ENCODE measurements at regions not wholly inside any gene's neighbourhood (a gene's known extent, or its start where the extent isn't known, plus 50 kb on each side); places are given as distances from the start of the nearest gene placed in this dataset.

- no peaks in the 10 kb centered on the region for H3K4me1 ChIP-seq
- no peaks in the 10 kb centered on the region for H3K36me3 ChIP-seq
- peaks cover 0 to 4% (median 0%) of the 10 kb centered on the region in 4 donors for H3K9me3 ChIP-seq
- no peak for DNase-seq
- TF ChIP-seq CTCF (IDR thresholded peaks at IDR 0.05) (no peak), POLR2A (IDR thresholded peaks at IDR 0.05) (no peak)
- H3K4me3 ChIP-seq = no peak overlapping the region
- H3K27me3 ChIP-seq = no peaks in the 10 kb centered on the region
- H3K27ac ChIP-seq = no peak overlapping the region
Measured at GRCh38 chr5:18357486-18357885, 723.2 kb downstream of the TAF11L14 start.

GRCh38 chr5:18366234-18366633, 732.0 kb downstream of the TAF11L14 start:
- Histone ChIP-seq H3K4me1 (no peaks in the 10 kb centered on the region), H3K27ac (no peak overlapping the region), H3K4me3 (no peak overlapping the region), H3K36me3 (no peaks in the 10 kb centered on the region), H3K27me3 (no peaks in the 10 kb centered on the region), H3K9me3 (no peaks in the 10 kb centered on the region)
- DNase-seq = no peak
- TF ChIP-seq CTCF (IDR thresholded peaks at IDR 0.05) (no peak), POLR2A (IDR thresholded peaks at IDR 0.05) (no peak)

- no peaks in the 10 kb centered on the region for H3K4me1 ChIP-seq
- H3K9me3 ChIP-seq = no peaks in the 10 kb centered on the region
- H3K4me3 ChIP-seq = no peak overlapping the region
- H3K27ac ChIP-seq = no peak overlapping the region
- no peak for DNase-seq
- no peak for TF ChIP-seq POLR2A (IDR thresholded peaks at IDR 0.05)
- TF ChIP-seq CTCF (IDR thresholded peaks at IDR 0.05) = no peak
- no peaks in the 10 kb centered on the region for H3K27me3 ChIP-seq
- no peaks in the 10 kb centered on the region for H3K36me3 ChIP-seq
Measured at GRCh38 chr5:18370531-18370930, 736.3 kb downstream of the TAF11L14 start.

GRCh38 chr5:18375641-18376040, 741.4 kb downstream of the TAF11L14 start:
- no peak overlapping the region for H3K27ac ChIP-seq
- no peaks in the 10 kb centered on the region for H3K4me1 ChIP-seq
- no peak for DNase-seq
- H3K9me3 ChIP-seq = no peaks in the 10 kb centered on the region
- no peaks in the 10 kb centered on the region for H3K36me3 ChIP-seq
- H3K4me3 ChIP-seq = no peak overlapping the region
- TF ChIP-seq CTCF (IDR thresholded peaks at IDR 0.05) (no peak), POLR2A (IDR thresholded peaks at IDR 0.05) (no peak)
- no peaks in the 10 kb centered on the region for H3K27me3 ChIP-seq

- Histone ChIP-seq H3K9me3 (no peaks in the 10 kb centered on the region), H3K36me3 (no peaks in the 10 kb centered on the region), H3K4me1 (no peaks in the 10 kb centered on the region), H3K4me3 (no peak overlapping the region), H3K27ac (no peak overlapping the region), H3K27me3 (no peaks in the 10 kb centered on the region)
- no peak for TF ChIP-seq CTCF (IDR thresholded peaks at IDR 0.05)
- no peak for TF ChIP-seq POLR2A (IDR thresholded peaks at IDR 0.05)
- DNase-seq = no peak
Measured at GRCh38 chr5:18378066-18378465, 743.8 kb downstream of the TAF11L14 start.

- TF ChIP-seq POLR2A (IDR thresholded peaks at IDR 0.05) (no peak), CTCF (IDR thresholded peaks at IDR 0.05) (no peak)
- H3K27ac ChIP-seq = no peak overlapping the region
- H3K4me3 ChIP-seq = no peak overlapping the region
- H3K27me3 ChIP-seq = no peaks in the 10 kb centered on the region
- H3K36me3 ChIP-seq = no peaks in the 10 kb centered on the region
- H3K9me3 ChIP-seq = no peaks in the 10 kb centered on the region
- H3K4me1 ChIP-seq = no peaks in the 10 kb centered on the region
- no peak for DNase-seq
Measured at GRCh38 chr5:18379189-18379588, 744.9 kb downstream of the TAF11L14 start.

All from Peyer's patch (tissue), 4 donors.